ENCODE measurements at regions not wholly inside any gene's neighbourhood (a gene's known extent, or its start where the extent isn't known, plus 50 kb on each side); places are given as distances from the start of the nearest gene placed in this dataset.
"Not testable (repeated sequence)": the region's sequence is repeated elsewhere in the genome, so short reads cannot be mapped to it uniquely, and the experiment has no call there.

GRCh38 chr7:108673699-108674098 is 104.0 kb downstream of the DNAJB9 start:
- DNase-seq (ENCODE audit: low spot score); in situ Hi-C loops (cut with HindIII; ENCODE audit: low sequenced_read_pairs): not testable (repeated sequence)

DNA sequence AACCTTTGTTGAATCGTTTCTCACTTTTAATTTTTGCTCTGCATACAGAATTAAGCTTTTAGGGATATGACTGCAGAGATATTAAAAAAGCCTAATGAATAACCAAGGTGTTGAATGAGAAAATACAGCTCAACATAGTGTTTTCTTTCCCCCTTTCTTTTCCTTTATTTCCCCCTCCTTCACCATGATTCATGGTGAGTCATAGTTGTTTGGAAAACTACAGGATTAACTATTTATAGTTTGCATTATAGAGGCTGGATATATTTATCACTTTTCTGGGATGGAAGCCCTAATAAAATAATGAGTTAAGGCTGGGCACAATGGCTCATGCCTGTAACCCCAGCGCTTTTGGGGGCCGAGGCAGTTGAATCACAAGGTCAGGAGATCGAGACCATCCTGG is 115.0 kb downstream of the DNAJB9 start:
- DNase-seq (ENCODE audit: low spot score): no peak
- in situ Hi-C loops (cut with HindIII; ENCODE audit: low sequenced_read_pairs): no loop called here

DNA sequence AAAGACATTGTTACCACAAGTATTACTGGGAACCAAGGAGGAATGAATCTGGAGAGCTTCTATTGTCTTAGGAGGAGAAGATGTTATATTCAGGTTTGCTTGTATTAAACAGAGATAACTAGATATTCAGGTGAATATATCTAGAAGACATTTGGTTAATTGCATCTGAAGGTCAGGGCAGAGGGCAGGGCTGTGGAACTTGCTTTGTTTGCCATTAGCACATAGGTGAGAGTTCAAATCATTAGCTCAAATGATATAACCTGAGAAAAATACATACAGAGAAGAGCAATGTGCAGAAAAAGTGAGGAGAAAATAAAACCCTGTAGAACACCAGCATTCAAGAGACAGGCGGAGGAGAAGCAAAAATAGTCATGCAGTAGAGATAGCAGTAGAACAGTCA is 116.8 kb downstream of the DNAJB9 start:
- in situ Hi-C loops (cut with HindIII; ENCODE audit: low sequenced_read_pairs): no loop called here
- no peak for DNase-seq (ENCODE audit: low spot score)

GRCh38 chr7:108697254-108697653 is 127.6 kb downstream of the DNAJB9 start:
- no peak for DNase-seq (ENCODE audit: low spot score)
- in situ Hi-C loops (cut with HindIII; ENCODE audit: low sequenced_read_pairs): no loop called here

DNA sequence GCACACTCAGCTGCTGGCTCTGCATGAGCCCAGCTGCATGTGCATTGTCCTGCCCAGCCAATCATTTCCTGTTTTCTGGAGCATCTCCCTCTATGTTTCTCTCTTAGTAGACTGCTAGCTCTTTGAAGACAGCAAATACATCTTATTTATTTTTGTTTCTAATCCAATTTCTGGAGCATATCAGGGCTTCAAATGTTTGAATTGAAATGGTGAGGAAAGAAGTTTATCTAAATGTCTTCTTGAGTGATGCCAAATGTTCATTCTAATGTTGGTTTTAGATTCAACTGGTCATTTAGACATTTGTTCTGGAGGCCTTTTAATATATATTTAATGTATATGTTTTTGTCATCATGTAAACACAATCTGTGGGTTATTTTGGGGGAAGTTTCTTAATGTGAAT is 141.9 kb downstream of the DNAJB9 start:
- no peak for DNase-seq (ENCODE audit: low spot score)
- in situ Hi-C loops (cut with HindIII; ENCODE audit: low sequenced_read_pairs): no loop called here

GRCh38 chr7:108716783-108717182 is 147.1 kb downstream of the DNAJB9 start:
- DNase-seq (ENCODE audit: low spot score): no peak
- in situ Hi-C loops (cut with HindIII; ENCODE audit: low sequenced_read_pairs): no loop called here

- no peak for DNase-seq (ENCODE audit: low spot score)
- in situ Hi-C loops (cut with HindIII; ENCODE audit: low sequenced_read_pairs): no loop called here
These were observed 148.1 kb downstream of the DNAJB9 start for GRCh38 chr7:108717781-108718180.

DNA sequence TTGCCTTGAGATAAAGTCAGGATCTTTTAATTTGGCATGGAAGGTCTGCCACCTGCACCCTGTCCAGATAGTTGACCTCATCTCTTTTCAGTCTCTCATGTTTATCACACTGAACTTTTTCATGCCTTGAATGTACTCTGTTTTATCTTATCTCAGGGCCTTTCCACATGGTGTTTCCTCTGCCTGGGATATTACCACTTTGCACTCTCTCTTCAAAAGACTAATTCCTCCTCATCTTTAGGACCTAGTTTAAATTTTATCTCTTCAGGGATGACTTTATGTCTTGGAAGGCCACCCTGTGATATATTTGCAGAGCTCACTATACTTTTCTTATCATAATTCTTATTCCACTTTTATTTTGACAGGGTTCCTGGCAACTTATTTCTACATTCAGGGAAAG is 150.0 kb downstream of the DNAJB9 start:
- in situ Hi-C loops (cut with HindIII; ENCODE audit: low sequenced_read_pairs): no loop called here
- no peak for DNase-seq (ENCODE audit: low spot score)

GRCh38 chr7:108722561-108722960 is 152.9 kb downstream of the DNAJB9 start:
- in situ Hi-C loops (cut with HindIII; ENCODE audit: low sequenced_read_pairs): no loop called here
- no peak for DNase-seq (ENCODE audit: low spot score)

DNA sequence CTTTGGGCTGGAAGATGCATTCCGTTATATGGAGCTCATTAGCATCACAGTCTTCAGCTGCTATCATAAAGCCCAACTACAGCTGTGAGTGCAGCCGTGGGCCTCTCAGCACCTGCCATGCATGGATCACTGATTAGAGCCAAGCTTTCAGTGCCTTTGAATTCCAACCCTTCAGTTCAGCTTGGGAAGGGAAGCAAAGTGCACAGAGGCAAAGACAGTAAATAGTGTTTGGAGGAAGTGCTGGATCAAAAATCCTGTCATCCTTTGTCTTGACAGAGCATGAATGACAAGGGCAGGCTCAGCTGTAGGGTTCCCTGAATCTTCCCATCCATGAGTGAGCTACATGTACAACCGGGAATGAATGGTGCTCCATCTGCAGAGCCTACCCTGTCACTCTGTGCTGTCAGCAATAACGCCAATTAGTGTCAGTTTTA is 153.7 kb downstream of the DNAJB9 start:
- no peak for DNase-seq (ENCODE audit: low spot score)
- in situ Hi-C loops (cut with HindIII; ENCODE audit: low sequenced_read_pairs): no loop called here

DNA sequence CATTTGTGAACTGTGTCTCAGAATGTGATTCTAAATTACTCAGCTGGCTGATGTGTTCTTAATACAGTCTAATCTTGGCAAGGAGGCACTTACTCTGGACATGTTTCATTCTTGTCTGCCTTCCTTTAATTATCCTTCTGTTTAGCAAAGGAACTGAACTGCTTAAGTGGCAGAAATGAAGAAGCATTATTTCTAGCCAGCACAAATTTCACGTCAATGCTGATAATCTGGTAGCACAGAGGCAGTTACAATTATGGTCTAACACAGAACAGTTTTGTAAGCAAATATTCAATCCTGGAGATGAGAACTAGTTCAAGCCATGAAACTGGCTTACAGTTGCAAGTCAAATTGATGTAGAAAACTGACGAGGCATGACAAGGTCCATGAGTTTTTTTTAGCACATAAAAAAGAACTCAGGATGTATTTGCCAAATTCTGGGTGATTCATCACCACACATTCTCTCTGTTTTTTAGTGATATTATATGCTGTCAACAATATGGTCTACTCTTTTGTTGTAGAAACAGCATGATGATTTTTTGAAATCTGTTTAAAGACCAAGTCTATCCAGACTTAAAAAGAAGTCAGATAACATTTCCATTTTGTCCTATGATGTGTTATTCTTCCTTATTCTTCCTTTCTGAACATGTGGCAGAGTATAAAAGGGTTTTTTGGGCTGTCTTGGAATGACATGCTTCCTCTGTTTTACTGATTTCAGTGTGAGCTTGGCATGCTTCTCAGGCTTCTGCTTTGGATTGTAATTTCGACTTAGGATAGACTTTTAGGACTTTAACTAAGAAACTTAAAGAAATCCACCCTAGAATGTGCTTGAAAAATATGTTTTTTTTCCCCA is 154.8 kb downstream of the DNAJB9 start:
- in situ Hi-C loops (cut with HindIII; ENCODE audit: low sequenced_read_pairs): no loop called here
- DNase-seq (ENCODE audit: low spot score): no peak

DNA sequence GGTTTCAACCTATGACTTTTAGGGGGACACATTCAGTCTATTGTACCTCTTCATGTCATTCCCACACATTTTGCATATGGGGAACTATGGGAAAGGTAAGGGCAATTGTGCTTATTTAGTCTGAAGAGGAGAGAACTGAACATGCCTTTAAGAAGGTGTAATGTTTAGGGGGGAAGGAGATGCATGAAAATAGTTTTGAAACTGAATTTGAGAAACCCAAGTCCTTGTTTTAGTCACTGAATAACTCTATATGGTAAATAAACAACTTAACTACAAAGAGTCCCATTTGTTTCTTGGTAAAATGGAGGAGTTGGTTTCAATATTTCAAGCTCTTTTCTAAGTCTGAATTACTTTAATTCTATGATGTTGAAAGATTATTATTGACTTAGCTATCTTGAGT is 166.1 kb downstream of the DNAJB9 start:
- no peak for DNase-seq (ENCODE audit: low spot score)
- in situ Hi-C loops (cut with HindIII; ENCODE audit: low sequenced_read_pairs): no loop called here

DNA sequence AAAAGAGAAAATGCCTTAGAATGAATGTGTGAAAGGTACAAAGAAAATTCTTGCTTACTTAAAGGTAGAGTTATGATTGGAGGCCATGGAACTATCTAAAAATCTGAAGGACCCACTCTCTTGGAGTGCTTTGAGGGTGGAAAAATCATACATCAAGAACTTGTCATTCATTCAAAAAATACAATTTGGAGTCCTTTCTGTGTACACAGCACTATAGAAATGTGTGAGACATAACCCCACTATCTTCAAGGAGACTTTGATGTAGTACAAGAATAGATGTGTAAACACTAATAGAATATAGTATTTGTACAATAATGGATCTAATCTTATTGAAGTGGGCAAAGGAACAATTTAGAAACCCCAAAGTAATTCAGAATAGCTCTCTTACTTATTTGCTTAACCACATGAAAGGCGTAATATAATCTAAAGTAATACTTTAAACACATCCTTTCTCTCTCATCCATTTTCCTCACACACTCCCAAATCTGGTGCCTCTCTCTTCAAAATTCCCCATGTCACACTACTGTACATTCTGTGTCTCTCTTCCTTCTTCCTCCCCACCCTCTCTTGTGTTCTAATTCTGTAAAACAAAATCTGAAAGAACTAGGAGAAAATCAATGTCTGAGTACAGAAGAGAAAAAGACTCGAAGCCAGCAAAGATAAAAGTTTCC is 166.7 kb downstream of the DNAJB9 start:
- in situ Hi-C loops (cut with HindIII; ENCODE audit: low sequenced_read_pairs): no loop called here

DNA sequence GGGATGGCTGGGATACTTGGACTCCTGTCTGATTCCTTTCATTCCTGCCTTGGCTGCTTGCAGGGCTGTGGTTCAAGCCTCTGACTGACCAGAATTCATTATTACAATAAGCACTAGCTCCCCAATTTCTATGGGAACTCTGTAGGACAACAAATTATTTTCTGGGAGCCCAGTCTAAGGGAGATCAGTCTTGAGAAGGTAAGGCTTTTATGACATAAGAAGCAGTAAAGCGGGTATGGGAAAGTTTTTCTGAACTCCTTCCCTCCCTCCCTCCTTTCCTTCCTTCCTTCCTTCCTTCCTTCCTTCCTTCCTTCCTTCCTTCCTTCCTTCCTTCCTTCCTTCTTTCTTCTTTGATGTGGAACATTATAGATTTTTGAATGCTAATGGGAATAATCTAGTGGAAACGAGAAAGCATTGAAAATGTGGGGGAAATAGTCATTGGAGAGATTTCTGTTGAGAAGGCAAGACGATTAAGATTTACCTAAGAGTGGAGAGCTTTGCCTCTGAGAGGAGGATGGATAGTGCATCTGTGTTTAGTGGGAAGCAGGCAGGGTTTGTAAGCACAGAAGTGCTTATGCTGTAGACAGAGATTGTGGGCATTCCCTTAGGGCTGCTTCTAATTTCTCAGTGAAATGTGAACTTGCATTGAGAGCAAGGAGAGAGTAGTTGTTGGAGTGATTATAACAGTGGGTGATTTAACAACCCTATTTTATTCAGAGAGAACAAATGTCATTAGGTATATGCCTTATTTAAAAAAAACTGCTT is 201.5 kb downstream of the DNAJB9 start:
- DNase-seq (ENCODE audit: low spot score): no peak
- in situ Hi-C loops (cut with HindIII; ENCODE audit: low sequenced_read_pairs): no loop called here

More for the DNA sequence above, 166.7 kb downstream of the DNAJB9 start:
- no peak for DNase-seq (ENCODE audit: low spot score)

GRCh38 chr7:108771853-108772252 is 202.2 kb downstream of the DNAJB9 start:
- in situ Hi-C loops (cut with HindIII; ENCODE audit: low sequenced_read_pairs): no loop called here
- no peak for DNase-seq (ENCODE audit: low spot score)

DNA sequence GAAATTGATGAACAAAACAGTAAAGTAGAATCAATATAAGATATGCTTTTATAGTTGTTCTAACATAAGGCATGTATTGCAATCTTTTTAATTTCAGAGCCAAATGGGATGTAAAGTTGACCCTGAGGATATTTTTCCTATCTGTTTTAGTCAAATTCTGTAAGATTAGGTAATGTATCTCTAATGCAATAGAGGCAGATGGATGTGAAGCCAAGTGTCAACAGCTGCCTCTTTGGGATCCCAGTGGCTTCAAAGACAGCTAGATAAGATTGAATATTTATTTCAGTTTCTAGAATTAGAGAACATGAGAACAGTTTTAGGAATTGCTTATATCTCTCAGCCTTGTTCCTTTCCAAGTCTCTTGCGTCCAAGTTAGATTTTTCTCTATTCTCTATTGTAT is 208.3 kb downstream of the DNAJB9 start:
- in situ Hi-C loops (cut with HindIII; ENCODE audit: low sequenced_read_pairs): no loop called here
- DNase-seq (ENCODE audit: low spot score): no peak

- in situ Hi-C loops (cut with HindIII; ENCODE audit: low sequenced_read_pairs): no loop called here
- no peak for DNase-seq (ENCODE audit: low spot score)
These were observed 219.8 kb downstream of the DNAJB9 start for GRCh38 chr7:108789451-108789850.

DNA sequence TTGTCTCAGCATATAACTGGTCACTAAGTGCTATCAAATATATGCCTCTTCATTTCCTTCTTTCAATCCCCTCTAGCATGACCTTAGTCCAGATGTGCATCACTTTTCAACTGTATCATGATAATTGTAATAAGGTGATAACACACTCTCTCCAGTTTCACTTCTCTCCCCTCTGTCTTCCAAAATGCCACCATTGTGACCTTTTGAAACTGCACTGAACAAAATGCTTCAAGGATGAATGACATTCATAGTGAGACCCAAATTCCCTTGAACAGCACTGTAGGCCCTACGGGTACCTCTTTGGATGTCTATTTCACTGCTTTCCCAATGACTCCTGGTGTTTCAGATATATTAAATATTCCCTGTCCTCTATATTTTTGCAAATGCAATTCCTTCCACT is 224.8 kb downstream of the DNAJB9 start:
- no peak for DNase-seq (ENCODE audit: low spot score)
- in situ Hi-C loops (cut with HindIII; ENCODE audit: low sequenced_read_pairs): no loop called here

DNA sequence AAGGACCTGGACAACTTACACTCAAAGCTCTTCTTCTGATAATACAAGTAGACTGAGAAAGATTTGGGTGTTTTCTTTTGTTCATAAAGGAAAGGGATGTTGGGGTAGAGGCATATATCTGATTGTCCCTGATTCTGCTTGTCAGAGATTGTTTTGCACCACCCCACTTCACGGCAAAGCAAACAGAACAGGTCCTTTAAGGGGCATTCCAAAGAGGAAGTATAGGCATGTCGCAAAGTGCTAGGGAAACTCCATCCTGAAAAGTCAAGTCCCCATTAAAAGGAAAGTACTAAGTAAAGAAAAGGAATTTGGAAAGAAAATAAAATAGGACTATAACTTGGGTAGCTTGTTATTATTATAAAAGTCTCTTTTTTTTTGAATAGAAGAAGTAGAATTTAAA is 233.0 kb downstream of the DNAJB9 start:
- no peak for DNase-seq (ENCODE audit: low spot score)
- in situ Hi-C loops (cut with HindIII; ENCODE audit: low sequenced_read_pairs): no loop called here

GRCh38 chr7:108805808-108806397 is 236.2 kb downstream of the DNAJB9 start:
- in situ Hi-C loops (cut with HindIII; ENCODE audit: low sequenced_read_pairs): no loop called here
- DNase-seq (ENCODE audit: low spot score): peak; percentile 4

Data from G401 (cell line).